Mucosa of descending colon (tissue), 3 donors: ENCODE measurements at regions not wholly inside any gene's neighbourhood (a gene's known extent, or its start where the extent isn't known, plus 50 kb on each side); places are given as distances from the start of the nearest gene placed in this dataset. TPM values are rescaled to one million over a fixed set of nuclear protein-coding genes. Genes with fewer than 3 reads are reported as not detected.

Experiments used
- ATAC-seq: fragments of 200-7000 bp; cut with Tn5 transposase; one replicate; pipeline ENCODE4 v1.9.1; 2020; ENCODE audit warnings: mild to moderate bottlenecking, moderate library complexity
- DNase-seq, 3 donors: peaks; one replicate each; pipeline ENCODE4 v3.0.0-alpha.2; 2020
- H3K36me3 ChIP-seq: fragments of 200-600 bp; one replicate; pipeline ENCODE4 v1.8.0; 2021; ENCODE audit warnings: low read depth, mild to moderate bottlenecking
- H3K4me1 ChIP-seq: fragments of 200-600 bp; one replicate; pipeline ENCODE4 v1.8.0; 2021; ENCODE audit warnings: low read depth, mild to moderate bottlenecking
- H3K4me3 ChIP-seq: fragments of 200-600 bp; one replicate; pipeline ENCODE4 v1.8.0; 2021; ENCODE audit warnings: mild to moderate bottlenecking
- H3K9me3 ChIP-seq: fragments of 200-600 bp; one replicate; pipeline ENCODE4 v1.8.0; 2021; ENCODE audit warnings: mild to moderate bottlenecking
- CTCF ChIP-seq: fragments of 200-600 bp; IDR thresholded peaks from one replicate; pipeline ENCODE4 v1.8.0; 2022; ENCODE audit warnings: antibody characterized with exemption, mild to moderate bottlenecking
- intact Hi-C, 2 donors: fragments of 100-400 bp; cut with DNase I in 1 of 2; cut with micrococcal nuclease in 1 of 2; formaldehyde crosslinking; loops; one replicate each; pipeline versions ENCODE4 v1.11.0 to v1.11.1; 2022; cut with DNase I, micrococcal nuclease
- microRNA-seq: library from miRNA; unstranded; fragments of <30 nt; microRNA quantifications from one replicate; pipeline ENCODE4, GENCODE V29; 2019
- donor health status: DM: no; HTN: no; CAD: no; lungs with moderate emphysema.
- donor health status: DM: no; HTN: no; CAD: no.
- donor health status: DM: no; HTN: yes; CAD: no.

- no peaks in the 10 kb centered on the region for H3K9me3 ChIP-seq
- intact Hi-C loops, result no loop called here
- no peaks in the 10 kb centered on the region for H3K4me1 ChIP-seq
- no peak for TF ChIP-seq CTCF
- no peak for ATAC-seq
- H3K4me3 ChIP-seq, result no peak overlapping the region
- H3K36me3 ChIP-seq, result no peaks in the 10 kb centered on the region
- DNase-seq, result no peak
These were observed 56.0 kb upstream of the DPYD start for GRCh38 chr1:97976801-97977200.

Small RNA genes in the stretch of these regions (microRNA-seq; reads per million reads assigned to microRNA genes)
- gene MIR2682, result not detected
